ENCODE measurements at regions not wholly inside any gene's neighbourhood (a gene's known extent, or its start where the extent isn't known, plus 50 kb on each side); places are given as distances from the start of the nearest gene placed in this dataset.

GRCh38 chr6:145017051-145017450 lies 718.3 kb downstream of the EPM2A start:
- Histone ChIP-seq H3K36me3 (no peaks in the 10 kb centered on the region), H3K4me1 (no peaks in the 10 kb centered on the region), H3K9me3 (no peaks in the 10 kb centered on the region), H3K4me3 (no peak overlapping the region), H3K27me3 (no peaks in the 10 kb centered on the region), H3K27ac (no peak overlapping the region)
- no peak for TF ChIP-seq CTCF (IDR thresholded peaks at IDR 0.05)
- no peak for TF ChIP-seq POLR2A (IDR thresholded peaks at IDR 0.05)
- no peak for DNase-seq

- DNase-seq: no peak
- TF ChIP-seq CTCF (IDR thresholded peaks at IDR 0.05): no peak
- Histone ChIP-seq H3K9me3 (no peaks in the 10 kb centered on the region), H3K4me3 (no peak overlapping the region), H3K27me3 (no peaks in the 10 kb centered on the region), H3K27ac (no peak overlapping the region), H3K4me1 (no peaks in the 10 kb centered on the region), H3K36me3 (no peaks in the 10 kb centered on the region)
Observed at GRCh38 chr6:145017516-145017915, 717.8 kb downstream of the EPM2A start.

GRCh38 chr6:145018027-145018426 lies 717.3 kb downstream of the EPM2A start:
- TF ChIP-seq POLR2A (IDR thresholded peaks at IDR 0.05) (no peak), CTCF (IDR thresholded peaks at IDR 0.05) (no peak)
- no peak overlapping the region for H3K27ac ChIP-seq
- no peaks in the 10 kb centered on the region for H3K9me3 ChIP-seq
- H3K4me3 ChIP-seq: no peak overlapping the region
- no peaks in the 10 kb centered on the region for H3K36me3 ChIP-seq
- H3K4me1 ChIP-seq: no peaks in the 10 kb centered on the region
- H3K27me3 ChIP-seq: no peaks in the 10 kb centered on the region
- no peak for DNase-seq

- DNase-seq: no peak
- no peaks in the 10 kb centered on the region for H3K36me3 ChIP-seq
- TF ChIP-seq POLR2A (IDR thresholded peaks at IDR 0.05) (no peak), CTCF (IDR thresholded peaks at IDR 0.05) (no peak)
- H3K9me3 ChIP-seq: no peaks in the 10 kb centered on the region
- H3K4me3 ChIP-seq: no peak overlapping the region
- no peaks in the 10 kb centered on the region for H3K4me1 ChIP-seq
- no peak overlapping the region for H3K27ac ChIP-seq
- H3K27me3 ChIP-seq: no peaks in the 10 kb centered on the region
Observed at GRCh38 chr6:145020114-145020513, 715.2 kb downstream of the EPM2A start.

GRCh38 chr6:145020543-145020942 lies 714.8 kb downstream of the EPM2A start:
- H3K4me3 ChIP-seq: no peak overlapping the region
- no peak for DNase-seq
- H3K9me3 ChIP-seq: no peaks in the 10 kb centered on the region
- no peaks in the 10 kb centered on the region for H3K36me3 ChIP-seq
- H3K4me1 ChIP-seq: no peaks in the 10 kb centered on the region
- no peak overlapping the region for H3K27ac ChIP-seq
- no peaks in the 10 kb centered on the region for H3K27me3 ChIP-seq
- no peak for TF ChIP-seq CTCF (IDR thresholded peaks at IDR 0.05)
- no peak for TF ChIP-seq POLR2A (IDR thresholded peaks at IDR 0.05)

- Histone ChIP-seq H3K36me3 (no peaks in the 10 kb centered on the region), H3K4me3 (no peak overlapping the region), H3K27ac (no peak overlapping the region), H3K27me3 (no peaks in the 10 kb centered on the region), H3K4me1 (no peaks in the 10 kb centered on the region), H3K9me3 (no peaks in the 10 kb centered on the region)
- TF ChIP-seq CTCF (IDR thresholded peaks at IDR 0.05): no peak
- no peak for TF ChIP-seq POLR2A (IDR thresholded peaks at IDR 0.05)
- DNase-seq: no peak
Observed at GRCh38 chr6:145022199-145022796, 713.0 kb downstream of the EPM2A start.

Measured in Peyer's patch (tissue), 4 donors.